ENCODE measurements at regions not wholly inside any gene's neighbourhood (a gene's known extent, or its start where the extent isn't known, plus 50 kb on each side); places are given as distances from the start of the nearest gene placed in this dataset.
"Not testable (repeated sequence)": the region's sequence is repeated elsewhere in the genome, so short reads cannot be mapped to it uniquely, and the experiment has no call there.

GRCh38 chr11:98195300-98195699 is 825.4 kb upstream of the CNTN5 start:
- DNase-seq, result no peak

- no peak for DNase-seq
These were observed 813.7 kb upstream of the CNTN5 start for GRCh38 chr11:98207086-98207485.

GRCh38 chr11:98227278-98227677 is 793.5 kb upstream of the CNTN5 start:
- peak; percentile 53 for DNase-seq

GRCh38 chr11:98230678-98231077 is 790.1 kb upstream of the CNTN5 start:
- DNase-seq, result no peak

GRCh38 chr11:98234698-98235097 is 786.1 kb upstream of the CNTN5 start:
- no peak for DNase-seq

GRCh38 chr11:98243897-98244296 is 776.9 kb upstream of the CNTN5 start:
- no peak for DNase-seq

GRCh38 chr11:98260983-98261382 is 759.8 kb upstream of the CNTN5 start:
- DNase-seq, result no peak

- no peak for DNase-seq
These were observed 743.4 kb upstream of the CNTN5 start for GRCh38 chr11:98277251-98277912.

GRCh38 chr11:98289617-98290263 is 731.0 kb upstream of the CNTN5 start:
- DNase-seq, result no peak

- DNase-seq, result no peak
These were observed 724.5 kb upstream of the CNTN5 start for GRCh38 chr11:98296091-98296880.

- no peak for DNase-seq
These were observed 720.0 kb upstream of the CNTN5 start for GRCh38 chr11:98300719-98301118.

GRCh38 chr11:98307827-98308491 is 712.8 kb upstream of the CNTN5 start:
- no peak for DNase-seq

GRCh38 chr11:98330306-98330705 is 690.4 kb upstream of the CNTN5 start:
- DNase-seq, result not testable (repeated sequence)

- DNase-seq, result no peak
These were observed 662.2 kb upstream of the CNTN5 start for GRCh38 chr11:98358551-98358950.

GRCh38 chr11:98365190-98365589 is 655.6 kb upstream of the CNTN5 start:
- no peak for DNase-seq

GRCh38 chr11:98365941-98366340 is 654.8 kb upstream of the CNTN5 start:
- DNase-seq, result no peak

GRCh38 chr11:98390391-98390790 is 630.4 kb upstream of the CNTN5 start:
- DNase-seq, result no peak

- not testable (repeated sequence) for DNase-seq
These were observed 626.2 kb upstream of the CNTN5 start for GRCh38 chr11:98394500-98394899.

- no peak for DNase-seq
These were observed 622.2 kb upstream of the CNTN5 start for GRCh38 chr11:98398508-98398907.

- no peak for DNase-seq
These were observed 611.7 kb upstream of the CNTN5 start for GRCh38 chr11:98409069-98409468.

- no peak for DNase-seq
These were observed 609.0 kb upstream of the CNTN5 start for GRCh38 chr11:98411777-98412176.

GRCh38 chr11:98417256-98417755 is 603.4 kb upstream of the CNTN5 start:
- no peak for DNase-seq

- no peak for DNase-seq
These were observed 596.8 kb upstream of the CNTN5 start for GRCh38 chr11:98423933-98424332.

Data from tongue (tissue), 1 donor.